GM19240 (cell line): ENCODE measurements at regions not wholly inside any gene's neighbourhood (a gene's known extent, or its start where the extent isn't known, plus 50 kb on each side); places are given as distances from the start of the nearest gene placed in this dataset.

Experiments
- DNase-seq: peaks from one replicate; pipeline ENCODE4 v3.0.0; 2011; ENCODE audit warnings: low spot score; ENCODE audit not compliant: insufficient read length

- no peak for DNase-seq
Observed at GRCh38 chr5:174234388-174234787, 188.9 kb downstream of the NSG2 start.

DNA sequence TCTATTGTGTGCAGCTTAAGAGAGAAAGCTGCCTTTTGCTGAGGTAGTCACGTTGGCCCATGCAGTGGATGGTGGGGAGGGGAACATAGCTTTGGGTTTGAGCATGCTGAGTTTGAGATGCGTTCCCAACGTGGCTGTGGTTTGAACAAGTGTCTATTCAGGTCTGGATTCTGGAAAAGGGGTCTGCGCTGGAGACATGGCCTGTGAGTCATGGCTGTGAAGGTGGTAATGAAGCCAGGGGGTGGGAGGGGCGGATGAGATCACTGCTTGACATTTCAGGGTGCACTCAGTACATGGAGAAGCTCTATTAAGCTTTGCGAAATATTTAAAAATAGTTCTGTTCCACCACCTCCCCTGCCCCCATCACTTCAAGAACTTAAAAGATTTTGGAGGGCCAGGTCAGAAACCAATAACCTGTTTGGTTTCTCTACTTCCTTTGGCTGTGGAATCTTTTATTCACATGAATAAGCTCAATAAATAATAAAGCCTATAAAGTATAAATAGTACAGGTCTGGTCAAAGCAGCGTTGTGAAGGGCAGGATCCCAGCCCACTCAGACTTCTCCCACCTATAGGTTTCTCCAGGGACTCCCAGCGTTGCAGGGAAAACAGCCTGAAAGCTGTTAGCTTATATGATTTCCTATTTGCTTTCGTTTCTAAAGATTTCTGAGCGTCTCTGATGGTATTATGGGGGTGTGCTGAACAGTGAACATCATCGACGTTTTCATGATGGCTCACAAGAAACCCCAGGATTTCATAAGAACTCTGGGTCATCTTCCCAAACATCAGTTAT lies 189.9 kb downstream of the NSG2 start:
- DNase-seq, result no peak

DNA sequence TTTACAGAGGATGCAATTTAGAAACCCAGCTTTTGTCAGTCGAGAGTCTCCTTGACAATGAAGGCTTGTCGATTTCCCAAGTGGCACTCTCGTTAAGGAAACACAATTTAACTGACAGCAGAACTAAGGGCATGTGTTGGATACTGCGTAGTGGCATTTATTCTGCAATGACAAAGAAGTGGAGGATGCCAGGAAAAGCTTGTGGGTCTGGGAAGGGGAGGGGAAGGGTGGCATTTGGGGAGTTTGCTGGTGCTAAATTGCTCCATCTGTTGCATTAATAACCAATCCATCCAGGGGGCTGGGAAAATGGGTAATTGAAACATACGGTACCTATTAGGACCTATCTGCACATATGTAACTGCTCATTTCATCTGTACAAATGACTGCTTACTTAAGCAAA lies 190.6 kb downstream of the NSG2 start:
- no peak for DNase-seq

DNA sequence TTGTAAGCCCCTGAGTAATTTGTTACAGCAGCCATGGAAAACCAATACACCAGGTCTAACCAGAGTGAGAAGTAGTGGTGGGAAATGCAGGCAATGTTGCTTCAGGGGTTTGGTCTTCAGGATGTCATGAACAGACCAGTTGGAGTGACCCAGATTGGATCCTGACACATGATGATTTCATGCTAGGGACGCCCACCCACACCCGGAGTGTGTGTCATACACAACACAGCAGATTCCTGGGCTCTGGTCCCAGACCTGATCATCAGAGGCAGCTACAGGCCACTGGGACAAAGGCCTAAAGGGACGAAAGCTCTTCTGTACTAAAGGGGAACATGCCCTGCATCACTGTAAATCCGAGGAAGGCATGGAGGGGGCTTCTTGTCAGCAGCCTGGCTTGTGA lies 194.2 kb downstream of the NSG2 start:
- no peak for DNase-seq

- DNase-seq, result no peak
Observed at GRCh38 chr5:174242573-174242972, 197.1 kb downstream of the NSG2 start.

DNA sequence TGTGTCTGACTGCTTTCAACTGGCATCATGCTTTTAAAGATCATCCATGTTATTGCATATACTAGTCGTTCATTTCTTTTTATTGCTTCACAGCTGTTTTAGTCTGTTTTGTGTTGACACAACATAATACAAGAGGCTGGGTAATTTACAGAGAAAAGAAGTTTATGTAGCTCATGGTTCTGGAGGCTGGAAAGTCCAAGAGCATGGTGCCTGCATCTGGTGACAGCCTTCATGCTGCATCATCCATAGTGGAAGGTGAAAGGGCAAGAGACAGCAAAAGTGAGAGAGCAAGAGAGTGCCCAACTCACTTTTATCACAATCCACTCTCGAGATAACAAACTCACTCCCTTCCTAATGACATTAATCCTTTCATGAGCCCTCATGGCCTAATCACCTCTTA lies 198.4 kb downstream of the NSG2 start:
- no peak for DNase-seq

DNA sequence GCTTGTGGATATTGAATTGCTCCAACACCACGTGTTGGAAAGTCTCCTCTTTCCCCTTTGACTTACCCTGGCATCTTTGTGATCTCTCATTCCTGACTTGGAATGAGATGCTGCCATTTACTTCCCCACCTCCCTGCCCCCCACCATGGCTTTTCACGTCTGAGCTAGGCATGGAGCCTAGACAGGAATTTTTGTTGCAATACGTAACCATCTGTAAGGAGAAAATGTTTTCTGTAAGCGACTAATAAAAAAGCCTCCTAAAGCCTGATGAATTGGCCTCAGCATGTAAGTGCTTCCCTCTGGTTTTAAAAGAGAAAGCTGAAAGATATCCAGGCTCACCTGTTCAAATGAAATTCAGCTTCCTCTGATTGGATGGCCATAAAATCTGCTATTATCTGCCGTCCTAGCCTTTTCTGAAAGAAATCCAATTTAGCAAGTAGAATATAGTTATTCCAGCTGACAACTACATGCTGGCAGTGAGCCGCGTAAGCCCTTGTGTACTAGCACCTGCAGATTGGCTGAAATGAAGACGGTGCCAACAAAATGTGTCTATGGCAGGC lies 200.1 kb downstream of the NSG2 start:
- no peak for DNase-seq

DNA sequence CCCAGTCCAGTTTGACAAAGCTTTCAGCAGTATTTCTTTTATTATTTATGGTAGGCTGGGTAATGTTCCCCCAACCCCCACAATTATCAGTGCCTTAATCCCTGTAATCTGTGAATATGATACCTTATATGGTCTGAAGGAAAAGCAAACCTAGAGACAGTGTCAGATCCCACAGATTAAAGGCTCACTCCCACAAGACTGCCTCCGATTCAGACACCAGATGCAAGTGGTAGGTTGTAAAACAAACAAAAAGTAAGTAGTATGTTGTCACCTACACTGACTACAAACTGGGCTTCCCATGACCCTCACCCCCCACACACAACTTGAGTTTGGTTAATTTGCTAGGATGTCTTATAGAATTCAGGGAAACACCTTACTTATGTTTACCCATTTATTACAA lies 201.2 kb downstream of the NSG2 start:
- no peak for DNase-seq

GRCh38 chr5:174247301-174247700 lies 201.8 kb downstream of the NSG2 start:
- DNase-seq, result no peak

GRCh38 chr5:174251305-174252000 lies 205.9 kb downstream of the NSG2 start:
- no peak for DNase-seq

DNA sequence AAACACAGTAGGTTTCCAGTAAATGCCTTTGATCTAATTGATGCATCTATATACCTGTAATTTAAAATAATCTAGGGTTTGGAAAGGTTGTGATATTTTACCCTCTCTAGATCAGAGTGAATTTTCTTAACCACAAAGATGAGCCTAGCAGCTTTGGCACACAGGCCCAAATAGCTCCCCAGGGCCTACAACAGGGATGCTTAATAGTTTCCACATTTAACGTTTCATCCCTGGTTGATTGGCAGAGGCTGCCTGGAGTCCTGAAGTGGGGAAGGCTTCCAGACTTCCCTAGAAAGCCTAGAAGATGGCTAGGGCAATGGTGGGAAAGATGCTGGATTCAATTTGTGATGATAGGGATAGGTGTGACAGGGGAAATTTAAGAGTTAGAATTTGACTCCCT lies 206.6 kb downstream of the NSG2 start:
- no peak for DNase-seq

GRCh38 chr5:174259696-174260420 lies 214.4 kb downstream of the NSG2 start:
- DNase-seq, result no peak

GRCh38 chr5:174271316-174271715 lies 225.8 kb downstream of the NSG2 start:
- no peak for DNase-seq

DNA sequence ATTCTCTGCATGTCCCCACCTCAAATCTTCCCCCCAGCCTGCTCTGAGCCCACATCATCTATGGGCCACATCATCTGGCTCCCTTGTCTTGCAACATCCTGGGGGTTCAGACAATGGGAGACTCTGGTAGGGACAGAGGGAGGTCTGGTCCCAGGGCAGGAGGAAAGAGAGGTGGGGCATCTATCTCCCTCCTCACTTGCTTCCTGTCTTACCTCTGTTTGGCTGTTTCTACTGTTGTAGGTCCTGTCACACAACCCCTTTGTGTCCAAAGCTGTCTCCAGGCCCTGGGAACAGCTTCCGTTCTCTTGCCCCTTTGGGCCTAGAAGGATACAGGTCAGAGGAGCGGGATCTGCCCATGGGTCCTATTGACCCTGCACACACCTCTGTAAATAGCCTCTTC lies 227.2 kb downstream of the NSG2 start:
- no peak for DNase-seq

DNA sequence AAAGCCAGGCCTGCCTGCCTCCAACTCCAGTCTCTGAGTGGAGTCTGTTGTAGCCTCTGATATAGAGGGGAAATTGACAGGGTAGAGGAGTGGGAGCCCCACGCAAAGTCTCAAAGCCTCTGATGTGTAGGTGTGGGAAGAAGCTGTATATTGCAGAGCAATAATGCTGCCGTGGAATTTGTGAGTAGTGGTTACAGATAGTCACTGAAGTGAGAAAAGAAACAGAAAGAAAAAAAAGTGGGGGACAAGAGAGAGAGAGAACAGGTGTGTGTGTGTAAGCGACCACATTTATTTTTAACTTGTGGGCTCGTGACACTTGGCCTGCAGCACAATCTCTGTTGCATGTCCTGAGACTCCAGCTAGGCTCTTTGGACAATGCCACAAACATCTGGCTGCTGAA lies 227.8 kb downstream of the NSG2 start:
- peak; percentile 11 for DNase-seq

- DNase-seq, result no peak
Observed at GRCh38 chr5:174275959-174276358, 230.5 kb downstream of the NSG2 start.

DNA sequence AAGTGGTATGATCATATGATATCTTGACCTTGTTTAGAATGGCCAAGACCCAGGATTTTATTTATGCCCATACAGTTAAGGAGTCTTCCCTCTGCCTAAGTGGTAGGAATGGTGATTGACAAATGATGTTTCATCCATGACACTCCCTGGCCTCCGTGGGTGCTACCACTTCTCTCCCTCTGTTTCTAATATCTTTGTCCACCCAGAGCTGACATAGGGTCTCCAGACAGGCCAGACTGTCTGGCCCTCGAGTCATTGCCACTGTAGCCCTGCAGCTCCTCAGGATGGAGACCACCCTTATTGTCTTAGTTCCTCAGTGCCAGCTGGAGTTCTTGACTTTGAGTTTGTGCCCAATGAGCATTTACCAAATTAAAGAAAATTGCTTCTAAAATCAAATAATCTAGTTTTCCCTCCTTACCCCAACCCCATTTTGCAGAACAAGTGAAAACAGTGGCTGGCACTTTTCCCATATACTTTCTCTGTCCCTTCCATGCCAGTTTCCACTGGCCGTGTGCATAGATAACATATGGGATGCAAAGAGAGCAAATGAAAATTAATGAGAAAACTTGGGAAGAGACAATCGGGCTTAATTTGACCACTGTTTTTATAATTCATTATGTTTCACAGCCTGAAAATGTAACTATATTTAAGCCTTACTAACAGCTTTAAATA lies 235.7 kb downstream of the NSG2 start:
- no peak for DNase-seq

DNA sequence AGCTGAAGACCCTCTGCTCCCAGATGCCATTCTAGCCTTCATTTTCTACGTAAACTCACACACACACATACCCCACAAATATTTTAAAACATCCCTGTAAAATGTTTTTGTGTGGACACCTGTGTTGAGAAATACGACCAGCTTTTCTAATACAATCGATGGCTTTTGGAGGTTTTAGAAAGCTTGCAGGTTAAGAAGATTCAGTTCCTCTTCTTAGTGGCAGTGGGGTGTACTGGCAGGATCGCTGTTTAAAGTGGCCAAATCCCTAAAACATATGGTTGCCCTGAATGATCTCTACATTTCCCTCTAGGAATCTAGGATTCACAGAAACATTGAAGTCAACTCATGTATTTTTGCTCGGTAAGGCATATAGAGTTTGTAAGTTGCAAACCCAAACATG lies 236.3 kb downstream of the NSG2 start:
- DNase-seq, result no peak

DNA sequence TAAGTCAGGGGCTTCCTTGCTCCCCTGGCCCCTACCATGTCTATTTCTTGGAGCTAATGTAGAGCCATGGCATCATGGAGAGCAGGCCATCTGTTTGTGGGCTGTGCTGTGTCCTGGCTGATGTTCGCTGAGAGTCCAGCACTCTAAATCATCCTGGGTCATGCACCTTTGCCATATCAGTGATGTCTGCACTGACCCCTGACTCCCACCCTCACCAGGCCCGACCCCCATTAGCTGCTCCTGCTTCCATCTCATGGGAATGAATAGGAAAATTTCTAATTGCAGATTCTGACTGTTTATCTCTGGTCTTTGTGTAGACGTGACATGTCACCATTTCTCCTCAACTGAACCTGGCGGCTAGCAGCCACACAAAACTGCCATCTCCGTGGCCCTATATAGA lies 236.9 kb downstream of the NSG2 start:
- DNase-seq, result no peak

GRCh38 chr5:174283211-174284005 lies 237.9 kb downstream of the NSG2 start:
- no peak for DNase-seq

DNA sequence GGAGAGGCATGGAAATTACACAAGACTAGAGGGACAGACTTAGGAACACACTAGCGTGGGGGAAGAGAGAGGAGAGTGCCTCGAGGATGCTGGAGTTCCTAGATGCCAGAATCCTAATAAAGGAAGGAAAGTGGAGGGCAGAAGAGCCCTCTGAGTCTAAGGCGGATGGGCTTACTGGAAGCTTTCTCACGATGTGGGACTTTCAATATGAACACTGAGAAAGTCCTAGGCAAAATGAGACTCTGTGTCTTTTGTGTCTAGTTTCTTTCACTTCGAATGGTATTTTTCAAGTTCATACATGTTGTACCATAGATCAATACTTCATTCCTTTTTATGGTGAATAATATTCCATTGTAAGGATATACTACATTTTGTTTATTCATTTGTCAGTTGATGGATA lies 239.4 kb downstream of the NSG2 start:
- no peak for DNase-seq
